Stimulated activated CD4-positive, alpha-beta T cell treated with anti-CD3 and anti-CD28 coated beads, TNF-alpha, amount 100 ng/mL, for 48 hours (primary cell): ENCODE measurements at regions not wholly inside any gene's neighbourhood (a gene's known extent, or its start where the extent isn't known, plus 50 kb on each side); places are given as distances from the start of the nearest gene placed in this dataset.

Experiments used
- DNase-seq, 3 donors: peaks; one replicate each; pipeline ENCODE4 v3.0.0-alpha.2; 2020; ENCODE audit warnings: low read depth in 3 of 3

- DNase-seq, result no peak
Observed at GRCh38 chr9:96038271-96038670, 162.8 kb downstream of the ERCC6L2 start.

DNA sequence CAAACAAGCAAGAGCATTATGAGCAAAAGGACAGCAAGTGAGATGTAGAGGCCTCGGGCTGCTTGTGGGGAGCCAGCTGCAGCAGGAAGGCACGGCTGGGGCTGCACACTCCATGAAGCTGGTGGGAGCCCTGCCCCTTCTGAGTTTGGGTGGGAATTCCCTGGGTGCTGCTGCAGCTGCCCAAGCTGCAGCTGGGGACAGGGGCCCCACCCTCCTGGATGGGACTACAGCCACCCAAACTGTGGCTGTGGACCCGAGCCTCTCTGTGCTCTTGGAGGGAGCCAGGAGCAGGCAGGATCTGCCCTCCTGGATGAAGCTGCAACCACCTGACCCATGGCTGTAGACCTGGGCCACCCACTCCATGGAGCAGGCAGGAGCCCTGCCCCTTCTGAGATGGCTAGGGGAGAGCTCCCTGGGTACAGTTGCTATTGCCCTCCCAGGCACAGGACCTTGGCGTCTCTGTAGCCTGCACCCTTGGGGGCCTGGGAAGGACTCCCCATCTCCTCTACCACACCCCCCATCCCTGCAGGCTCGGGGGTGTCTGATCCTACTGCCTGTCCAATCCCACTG lies 159.1 kb downstream of the ERCC6L2 start:
- DNase-seq, result no peak

GRCh38 chr9:96033896-96034295 lies 158.4 kb downstream of the ERCC6L2 start:
- DNase-seq, result no peak

DNA sequence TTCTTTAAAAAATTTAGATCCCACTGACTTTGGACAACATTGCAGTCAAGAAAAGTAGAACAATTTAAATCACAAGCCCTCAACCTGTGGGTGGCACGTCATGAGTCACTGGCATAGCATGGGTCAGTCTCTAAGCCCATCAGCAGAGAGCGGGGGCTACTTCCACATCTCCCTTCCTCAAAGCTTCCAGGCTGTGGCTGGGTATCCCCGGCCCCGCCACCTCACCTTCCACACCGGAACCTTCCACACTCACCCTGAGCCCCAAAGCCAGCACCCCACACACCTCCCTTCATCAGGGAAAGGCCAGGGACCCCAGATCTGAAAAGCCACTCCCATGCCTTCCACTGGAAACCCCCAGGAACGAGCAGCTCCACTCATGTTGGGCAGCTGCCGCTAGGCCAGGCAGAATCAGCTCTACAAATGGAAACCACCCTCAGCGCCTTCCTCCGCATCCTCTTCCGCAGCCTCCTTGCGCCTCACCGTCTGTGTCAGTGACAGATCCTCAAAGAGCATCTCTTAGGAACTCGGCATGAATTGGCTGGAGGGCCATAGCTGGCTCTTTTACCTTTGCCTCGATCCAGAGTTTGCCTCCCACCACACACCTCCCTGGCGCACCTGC lies 156.5 kb downstream of the ERCC6L2 start:
- DNase-seq, result no peak

- no peak for DNase-seq
Observed at GRCh38 chr9:96031366-96031824, 155.9 kb downstream of the ERCC6L2 start.

DNA sequence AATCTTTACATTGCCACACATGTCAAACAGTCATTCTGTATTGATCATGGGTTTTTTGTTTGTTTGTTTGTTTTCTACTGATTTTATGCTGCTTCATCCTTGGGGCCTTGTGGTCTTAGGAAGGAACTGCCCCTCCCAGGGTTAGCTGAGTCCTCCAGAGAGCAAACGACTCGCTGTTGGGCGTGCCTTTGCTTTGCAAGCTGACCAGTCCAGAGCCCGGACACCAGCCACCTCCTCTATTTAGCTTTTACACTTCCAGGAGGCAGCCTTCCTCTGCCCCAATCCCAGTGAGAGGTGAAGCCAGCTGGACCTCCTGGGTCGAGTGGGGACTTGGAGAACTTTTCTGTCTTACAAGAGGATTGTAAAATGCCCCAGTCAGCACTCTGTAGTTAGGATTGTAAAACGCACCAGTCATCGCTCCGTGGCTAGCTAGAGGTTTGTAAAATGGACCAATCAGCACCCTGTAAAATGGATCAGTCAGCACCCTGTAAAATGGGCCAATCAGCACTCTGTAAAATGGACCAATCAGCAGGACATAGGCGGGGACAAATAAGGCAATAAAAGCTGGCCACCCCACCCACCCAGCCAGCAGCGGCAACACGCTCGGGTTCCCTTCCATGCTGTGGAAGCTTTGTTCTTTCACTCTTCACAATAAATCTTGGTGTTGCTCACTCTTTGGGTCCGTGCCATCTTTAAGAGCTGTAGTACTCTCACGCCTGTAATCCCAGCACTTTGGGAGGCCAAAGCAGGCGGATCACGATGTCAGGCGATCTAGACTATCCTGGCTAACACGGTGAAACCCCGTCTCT lies 154.4 kb downstream of the ERCC6L2 start:
- DNase-seq, result no peak

DNA sequence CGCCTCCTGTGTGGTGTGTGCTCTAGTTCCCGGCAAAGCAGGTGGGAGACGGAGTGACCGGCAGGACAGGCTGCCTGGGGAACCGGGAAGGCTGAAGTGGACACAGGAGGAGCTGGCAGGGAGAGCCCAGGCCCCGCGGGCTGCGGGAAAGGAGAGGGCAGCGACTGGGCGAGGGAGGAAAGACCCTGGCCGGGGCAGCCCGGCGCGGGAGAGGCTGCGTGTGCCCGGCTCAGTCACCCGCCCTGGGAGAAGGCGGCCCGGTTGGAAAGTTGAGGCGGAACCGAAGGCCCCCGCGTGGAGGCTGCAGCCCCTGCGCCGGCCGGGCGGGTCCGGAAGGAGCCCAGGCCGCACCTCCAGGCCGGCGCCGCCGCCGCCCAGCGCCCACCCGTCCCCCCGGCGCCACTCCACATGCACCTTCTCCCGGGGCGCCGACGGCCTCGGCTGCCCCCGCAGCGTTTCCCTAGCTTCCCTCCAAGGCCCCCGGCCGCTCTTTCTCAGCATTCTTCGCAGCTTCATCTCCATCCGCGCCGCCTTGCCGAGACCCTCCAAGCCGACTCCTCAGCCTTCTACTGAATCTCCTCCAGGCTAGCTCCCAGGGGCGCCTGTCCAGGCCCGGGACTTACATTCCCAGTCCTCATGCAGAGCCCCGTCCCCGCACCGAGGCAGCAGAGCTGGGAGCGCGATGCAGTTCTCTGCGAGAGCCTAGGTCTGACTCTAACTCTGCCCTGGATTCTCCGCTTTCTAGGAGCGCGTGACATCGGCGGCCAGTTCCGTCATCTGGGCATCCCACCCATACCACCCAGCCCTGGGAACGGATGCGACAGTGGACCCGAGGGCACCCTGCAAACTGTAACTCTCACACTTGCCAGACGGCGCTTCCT lies 152.0 kb downstream of the ERCC6L2 start:
- DNase-seq, result no peak

GRCh38 chr9:96026655-96027213 lies 151.2 kb downstream of the ERCC6L2 start:
- no peak for DNase-seq

DNA sequence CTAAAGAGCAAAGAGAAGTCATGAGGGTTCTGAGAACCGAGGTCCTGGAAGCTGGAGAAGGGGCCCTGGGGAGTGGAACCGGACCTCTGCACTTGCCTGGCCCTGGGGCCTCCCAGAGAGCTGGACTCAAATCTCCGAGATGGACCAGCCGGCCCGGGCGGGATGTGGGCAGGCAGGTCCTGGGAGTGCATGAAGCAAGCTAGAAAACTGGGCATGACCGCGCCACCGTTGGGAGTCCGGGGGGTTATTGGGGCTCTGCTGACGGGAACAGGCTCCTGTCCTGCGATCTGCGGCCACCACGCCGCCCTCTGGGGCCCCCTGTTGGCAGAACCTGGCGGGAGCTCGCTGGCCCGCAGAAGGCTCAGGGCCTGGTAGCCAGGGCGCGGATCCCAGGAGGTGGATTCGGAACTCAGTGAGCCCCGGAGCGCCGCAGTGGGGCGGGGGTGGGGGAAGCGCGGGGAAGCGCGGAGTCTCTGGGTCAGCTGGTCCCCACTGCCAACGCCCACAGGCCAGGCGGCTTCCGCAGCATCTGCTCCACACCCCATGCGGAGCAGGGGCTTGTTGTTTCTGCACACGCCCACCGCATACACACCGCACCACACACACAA lies 150.6 kb downstream of the ERCC6L2 start:
- DNase-seq, result no peak

GRCh38 chr9:96023486-96023885 lies 148.0 kb downstream of the ERCC6L2 start:
- no peak for DNase-seq

DNA sequence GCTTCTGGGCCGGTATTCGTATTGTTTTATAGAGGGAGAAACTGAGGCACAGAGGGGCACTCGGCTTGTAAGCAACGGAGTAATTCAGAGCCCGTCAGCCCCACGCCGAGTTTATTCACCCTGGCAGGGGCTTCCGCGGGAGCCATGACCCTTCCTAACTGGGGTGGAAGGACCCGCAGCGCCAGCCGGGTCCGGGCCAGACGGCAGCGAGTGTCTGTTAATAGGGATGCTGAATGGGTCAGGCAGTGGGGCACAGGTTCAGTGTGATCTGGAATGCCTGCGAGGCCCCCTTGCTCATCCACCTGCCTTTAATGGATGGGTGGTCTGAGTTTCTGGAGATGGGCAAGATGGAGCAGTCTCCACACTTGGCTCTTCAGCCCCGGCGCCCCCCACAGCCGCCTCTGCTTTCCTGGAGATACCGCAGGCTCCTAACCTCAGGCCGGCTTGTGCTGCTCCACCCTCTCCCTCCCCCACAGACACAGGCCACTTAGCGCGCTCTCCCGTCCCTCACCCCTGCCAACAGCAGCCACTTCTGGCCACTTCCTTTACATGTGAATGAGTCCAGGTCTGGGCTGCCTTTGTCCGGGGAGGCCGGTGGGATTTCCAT lies 147.1 kb downstream of the ERCC6L2 start:
- DNase-seq, result no peak

- no peak for DNase-seq
Observed at GRCh38 chr9:96021551-96022444, 146.3 kb downstream of the ERCC6L2 start.

DNA sequence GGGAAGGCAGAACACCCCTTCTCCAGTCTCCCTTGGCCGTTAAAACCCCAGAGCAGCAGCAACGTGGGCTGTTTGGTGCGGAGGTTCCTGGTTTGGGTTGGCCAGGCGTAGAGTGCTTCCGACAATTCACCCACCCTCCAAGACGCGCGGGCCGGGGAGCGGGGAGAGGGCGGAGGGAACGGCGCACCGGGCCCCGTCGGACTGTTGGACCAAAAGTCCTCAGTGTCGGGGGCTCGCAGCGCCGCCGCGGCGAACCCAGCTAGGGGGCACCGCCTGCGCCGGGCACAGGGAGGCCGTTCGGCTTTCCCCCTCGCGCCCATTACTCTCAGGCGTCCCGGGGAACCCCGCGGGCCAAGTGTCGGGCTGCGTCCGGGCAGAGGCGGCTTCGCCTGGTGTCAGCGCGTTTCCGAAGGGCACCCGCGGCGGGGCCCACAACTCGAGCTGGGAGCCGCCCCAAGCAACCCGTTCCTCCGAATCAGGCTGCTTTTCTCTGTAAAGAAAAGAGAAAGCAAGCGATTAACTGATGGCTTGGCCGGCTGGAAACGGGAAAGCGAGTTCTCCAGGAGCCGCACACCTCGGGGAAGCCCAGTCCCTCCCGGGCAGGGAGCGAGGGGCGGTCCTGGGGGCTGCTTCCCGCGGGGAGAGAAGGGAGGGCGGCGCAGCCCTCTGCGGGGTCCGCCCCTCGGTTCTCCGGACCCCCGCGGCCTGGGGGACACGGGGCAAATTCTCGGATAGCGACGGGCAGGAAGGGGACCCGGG lies 145.5 kb downstream of the ERCC6L2 start:
- DNase-seq, result no peak

GRCh38 chr9:96020300-96020791 lies 144.9 kb downstream of the ERCC6L2 start:
- DNase-seq, result no peak
